Gastroesophageal sphincter (tissue), 4 donors: ENCODE measurements at regions not wholly inside any gene's neighbourhood (a gene's known extent, or its start where the extent isn't known, plus 50 kb on each side); places are given as distances from the start of the nearest gene placed in this dataset.

ENCODE experiments used
- ATAC-seq: fragments of 150-250 bp; one replicate; pipeline ENCODE4 v1.9.1; 2016; ENCODE audit warnings: mild to moderate bottlenecking, moderate library complexity
- H3K27ac ChIP-seq, 4 donors: fragments of 200-600 bp; sonication (generic) in 3 of 4; 1 replicate in 3 of 4; 2 replicates in 1 of 4; pipeline ENCODE4 v1.5.1; 2016 to 2019
- H3K27me3 ChIP-seq: fragments of 200-600 bp; sonication (generic); one replicate; pipeline ENCODE4 v1.5.1; 2019
- H3K36me3 ChIP-seq, 2 donors: fragments of 200-600 bp; sonication (generic); one replicate each; pipeline ENCODE4 v1.5.1; 2019; ENCODE audit warnings: control low read depth in 1 of 2
- H3K4me1 ChIP-seq, 3 donors: fragments of 200-600 bp; sonication (generic); 1 replicate in 2 of 3; 2 replicates in 1 of 3; pipeline ENCODE4 v1.5.1; 2016 to 2019; ENCODE audit warnings: control low read depth in 2 of 3
- H3K4me3 ChIP-seq, 2 donors: fragments of 200-600 bp; sonication (generic); one replicate each; pipeline ENCODE4 v1.5.1; 2019; ENCODE audit warnings: mild to moderate bottlenecking in 1 of 2, moderate library complexity in 1 of 2
- H3K9me3 ChIP-seq, 3 donors: fragments of 200-600 bp; sonication (generic); one replicate each; pipeline ENCODE4 v1.5.1; 2017 to 2019; ENCODE audit warnings: control low read depth in 2 of 3
- EP300 ChIP-seq: sonication (generic); formaldehyde crosslinking; IDR thresholded peaks from one replicate; pipeline ENCODE4 v1.6.1; 2017; ENCODE audit warnings: antibody characterized with exemption, mild to moderate bottlenecking
- POLR2A ChIP-seq, 2 donors: fragments of 450-650 bp; IDR thresholded peaks; one replicate each; pipeline ENCODE4 v1.6.1; 2017; ENCODE audit warnings: antibody characterized with exemption in 2 of 2, mild to moderate bottlenecking in 2 of 2, moderate library complexity in 1 of 2
- POLR2AphosphoS5 ChIP-seq: sonication (generic); formaldehyde crosslinking; IDR thresholded peaks from one replicate; pipeline ENCODE4 v1.6.1; 2017; ENCODE audit warnings: antibody characterized with exemption
- WGBS, 2 donors: methylation state at CpG; one replicate each; pipeline ENCODE4 v1.1.5; 2018; ENCODE audit warnings: low coverage in 1 of 2; 5-methylcytosine and 5-hydroxymethylcytosine counted together
- TF ChIP-seq, protein P1 (sequence below), 4 experiments: fragments of 200-600 bp in 2 of 4; fragments of 450-650 bp in 2 of 4; sonication (generic) in 1 of 4; IDR thresholded peaks; one replicate each; pipeline ENCODE4 v1.5.1; 2017 to 2019; ENCODE audit warnings: antibody characterized with exemption in 4 of 4, mild to moderate bottlenecking in 2 of 4, moderate library complexity in 2 of 4

- WGBS, 2 donors, result 75 to 94% methylated on average over 5 to 10 of the region's 12 CpGs
- Histone ChIP-seq H3K27me3 (peaks cover 75% of the 10 kb centered on the region), H3K4me1 (no peaks in the 10 kb centered on the region), H3K36me3 (no peaks in the 10 kb centered on the region), H3K27ac (no peak overlapping the region), H3K4me3 (no peak overlapping the region), H3K9me3 (no peaks in the 10 kb centered on the region)
- ATAC-seq, result no peak
- TF ChIP-seq POLR2A (IDR thresholded peaks at IDR 0.05), result no peak
- no peak for TF ChIP-seq POLR2AphosphoS5
- TF ChIP-seq, protein P1, sequence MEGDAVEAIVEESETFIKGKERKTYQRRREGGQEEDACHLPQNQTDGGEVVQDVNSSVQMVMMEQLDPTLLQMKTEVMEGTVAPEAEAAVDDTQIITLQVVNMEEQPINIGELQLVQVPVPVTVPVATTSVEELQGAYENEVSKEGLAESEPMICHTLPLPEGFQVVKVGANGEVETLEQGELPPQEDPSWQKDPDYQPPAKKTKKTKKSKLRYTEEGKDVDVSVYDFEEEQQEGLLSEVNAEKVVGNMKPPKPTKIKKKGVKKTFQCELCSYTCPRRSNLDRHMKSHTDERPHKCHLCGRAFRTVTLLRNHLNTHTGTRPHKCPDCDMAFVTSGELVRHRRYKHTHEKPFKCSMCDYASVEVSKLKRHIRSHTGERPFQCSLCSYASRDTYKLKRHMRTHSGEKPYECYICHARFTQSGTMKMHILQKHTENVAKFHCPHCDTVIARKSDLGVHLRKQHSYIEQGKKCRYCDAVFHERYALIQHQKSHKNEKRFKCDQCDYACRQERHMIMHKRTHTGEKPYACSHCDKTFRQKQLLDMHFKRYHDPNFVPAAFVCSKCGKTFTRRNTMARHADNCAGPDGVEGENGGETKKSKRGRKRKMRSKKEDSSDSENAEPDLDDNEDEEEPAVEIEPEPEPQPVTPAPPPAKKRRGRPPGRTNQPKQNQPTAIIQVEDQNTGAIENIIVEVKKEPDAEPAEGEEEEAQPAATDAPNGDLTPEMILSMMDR (IDR thresholded peaks at IDR 0.05), result no peak
- TF ChIP-seq EP300, result no peak
These were observed 305.1 kb downstream of the NPHP4 start for GRCh38 chr1:5686925-5687706.

DNA sequence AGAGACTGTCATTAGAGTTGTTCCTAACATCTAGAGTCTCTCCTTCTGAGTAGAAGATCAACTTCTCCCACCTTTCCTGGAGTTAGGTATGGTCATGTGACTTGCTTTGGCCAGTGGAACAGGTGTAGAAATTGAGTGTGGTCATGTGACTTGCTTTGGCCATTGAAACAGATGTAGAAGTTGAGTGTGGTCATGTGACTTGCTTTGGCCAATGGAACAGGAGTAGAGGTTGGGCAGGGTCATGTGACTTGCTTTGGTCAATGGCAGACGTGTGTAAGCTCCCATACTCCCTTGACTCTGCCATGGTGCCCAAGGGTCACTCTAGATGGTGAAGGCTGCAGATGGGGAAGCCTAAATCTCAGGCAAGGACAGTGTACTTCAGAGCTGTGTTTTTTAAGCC lies 306.0 kb downstream of the NPHP4 start:
- H3K4me1 ChIP-seq, result no peaks in the 10 kb centered on the region
- peaks cover 66% of the 10 kb centered on the region for H3K27me3 ChIP-seq
- H3K27ac ChIP-seq, result no peak overlapping the region
- WGBS, 2 donors, result no CpG with 5 or more reads among the region's 1 CpG
- no peak for ATAC-seq
- H3K36me3 ChIP-seq, result no peaks in the 10 kb centered on the region
- no peak overlapping the region for H3K4me3 ChIP-seq
- no peak for TF ChIP-seq POLR2AphosphoS5
- TF ChIP-seq POLR2A (IDR thresholded peaks at IDR 0.05), result no peak
- TF ChIP-seq EP300, result no peak
- TF ChIP-seq, protein P1 (IDR thresholded peaks at IDR 0.05), result no peak
- H3K9me3 ChIP-seq, result no peaks in the 10 kb centered on the region

DNA sequence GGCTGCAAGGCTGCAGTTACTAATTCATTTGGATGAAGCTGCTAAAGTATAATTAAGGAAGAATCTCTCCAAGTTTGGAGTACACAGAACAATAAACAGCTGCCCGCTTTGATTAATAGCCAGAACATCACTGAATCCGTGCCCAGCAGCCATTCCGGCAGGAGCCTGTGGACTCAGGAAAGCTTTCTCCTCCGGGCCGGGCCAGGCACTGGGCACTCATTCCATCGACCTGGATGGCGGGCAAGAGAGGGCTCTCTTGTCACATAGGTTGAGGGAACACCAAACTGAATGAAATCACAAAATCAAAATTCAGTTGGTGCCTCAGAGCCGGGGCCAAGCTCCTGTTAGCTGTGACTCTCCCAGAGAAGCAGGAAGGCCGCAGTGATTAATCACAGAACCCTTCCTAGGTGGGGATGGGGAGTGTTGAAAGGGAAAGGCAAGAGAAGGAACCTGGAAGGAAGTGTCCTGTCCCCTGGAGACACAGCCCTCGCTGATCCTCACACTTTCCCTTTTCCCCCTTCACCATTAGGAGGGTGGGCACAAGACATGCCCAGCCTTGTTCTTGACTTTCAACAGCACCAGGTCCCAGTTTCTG lies 306.7 kb downstream of the NPHP4 start:
- 47 to 55% methylated on average over 5 of the region's 10 CpGs for WGBS, 2 donors
- H3K4me3 ChIP-seq, result no peak overlapping the region
- H3K9me3 ChIP-seq, result no peaks in the 10 kb centered on the region
- ATAC-seq, result no peak
- no peaks in the 10 kb centered on the region for H3K4me1 ChIP-seq
- H3K27me3 ChIP-seq, result peaks cover 60% of the 10 kb centered on the region
- TF ChIP-seq POLR2A (IDR thresholded peaks at IDR 0.05), result no peak
- no peak for TF ChIP-seq EP300
- no peak for TF ChIP-seq POLR2AphosphoS5
- TF ChIP-seq, protein P1 (IDR thresholded peaks at IDR 0.05), result no peak
- H3K27ac ChIP-seq, result no peak overlapping the region
- no peaks in the 10 kb centered on the region for H3K36me3 ChIP-seq

DNA sequence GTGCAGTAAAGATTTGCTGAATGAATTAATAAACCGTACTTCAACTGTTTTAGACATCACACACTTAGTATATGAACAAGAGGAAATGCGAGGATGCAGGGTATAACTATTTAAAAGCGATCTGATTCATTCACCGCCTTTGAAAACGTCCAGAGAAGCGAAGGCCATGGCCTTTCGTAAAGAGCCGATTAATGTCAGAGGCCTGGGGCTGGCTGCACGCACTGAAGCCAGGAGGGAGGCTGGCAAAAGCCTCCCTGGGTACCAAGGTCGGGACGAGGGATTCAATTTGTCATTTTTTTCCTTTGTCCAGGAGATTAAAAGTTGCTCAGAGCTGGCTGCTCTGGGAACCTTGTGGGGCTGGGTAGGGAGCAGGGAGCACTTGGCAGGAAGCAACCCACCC lies 307.4 kb downstream of the NPHP4 start:
- ATAC-seq, result no peak
- peaks cover 56% of the 10 kb centered on the region for H3K27me3 ChIP-seq
- no peak for TF ChIP-seq POLR2AphosphoS5
- TF ChIP-seq POLR2A (IDR thresholded peaks at IDR 0.05), result no peak
- TF ChIP-seq, protein P1 (IDR thresholded peaks at IDR 0.05), result no peak
- TF ChIP-seq EP300, result no peak
- H3K36me3 ChIP-seq, result no peaks in the 10 kb centered on the region
- 80% methylated on average over 11 of the region's 11 CpGs; no CpG with 5 or more reads in 1 of the 2 donors for WGBS, 2 donors
- H3K27ac ChIP-seq, result no peak overlapping the region
- no peaks in the 10 kb centered on the region for H3K4me1 ChIP-seq
- no peak overlapping the region for H3K4me3 ChIP-seq
- no peaks in the 10 kb centered on the region for H3K9me3 ChIP-seq

- ATAC-seq, result no peak
- TF ChIP-seq EP300, result no peak
- no peak for TF ChIP-seq POLR2AphosphoS5
- TF ChIP-seq POLR2A (IDR thresholded peaks at IDR 0.05), result no peak
- TF ChIP-seq, protein P1 (IDR thresholded peaks at IDR 0.05), result no peak
- peaks cover 53% of the 10 kb centered on the region for H3K27me3 ChIP-seq
- H3K36me3 ChIP-seq, result no peaks in the 10 kb centered on the region
- no peak overlapping the region for H3K4me3 ChIP-seq
- H3K4me1 ChIP-seq, result no peaks in the 10 kb centered on the region
- no CpG with 5 or more reads among the region's 2 CpGs for WGBS, 2 donors
- H3K9me3 ChIP-seq, result no peaks in the 10 kb centered on the region
- no peak overlapping the region for H3K27ac ChIP-seq
These were observed 308.8 kb downstream of the NPHP4 start for GRCh38 chr1:5683446-5683845.
